PC-9 (cell line): ENCODE measurements at regions not wholly inside any gene's neighbourhood (a gene's known extent, or its start where the extent isn't known, plus 50 kb on each side); places are given as distances from the start of the nearest gene placed in this dataset.

Source experiments
- CTCF ChIP-seq: fragments of 200-600 bp; sonication (generic); conservative IDR thresholded peaks from 2 replicates; pipeline ENCODE4 v1.6.1; 2017; ENCODE audit warnings: mixed run types, antibody characterized with exemption, mild to moderate bottlenecking, moderate library complexity
- EZH2 ChIP-seq: fragments of 200-600 bp; sonication (generic); IDR thresholded peaks from 2 replicates; pipeline ENCODE4 v1.8.0; 2017; ENCODE audit warnings: antibody characterized with exemption, low read depth

GRCh38 chr2:15772681-15773080 lies 167.7 kb upstream of the MYCN start:
- no peak for TF ChIP-seq CTCF
- TF ChIP-seq EZH2, result no peak
